GM12874 (cell line): ENCODE measurements at regions not wholly inside any gene's neighbourhood (a gene's known extent, or its start where the extent isn't known, plus 50 kb on each side); places are given as distances from the start of the nearest gene placed in this dataset.

Experiments used
- TF ChIP-seq, protein P1 (sequence below): IDR thresholded peaks from 2 replicates; pipeline ENCODE4 v1.5.1; 2011; ENCODE audit warnings: low read depth, mild to moderate bottlenecking, control low read depth, low read length, moderate library complexity; ENCODE audit not compliant: insufficient read depth

DNA sequence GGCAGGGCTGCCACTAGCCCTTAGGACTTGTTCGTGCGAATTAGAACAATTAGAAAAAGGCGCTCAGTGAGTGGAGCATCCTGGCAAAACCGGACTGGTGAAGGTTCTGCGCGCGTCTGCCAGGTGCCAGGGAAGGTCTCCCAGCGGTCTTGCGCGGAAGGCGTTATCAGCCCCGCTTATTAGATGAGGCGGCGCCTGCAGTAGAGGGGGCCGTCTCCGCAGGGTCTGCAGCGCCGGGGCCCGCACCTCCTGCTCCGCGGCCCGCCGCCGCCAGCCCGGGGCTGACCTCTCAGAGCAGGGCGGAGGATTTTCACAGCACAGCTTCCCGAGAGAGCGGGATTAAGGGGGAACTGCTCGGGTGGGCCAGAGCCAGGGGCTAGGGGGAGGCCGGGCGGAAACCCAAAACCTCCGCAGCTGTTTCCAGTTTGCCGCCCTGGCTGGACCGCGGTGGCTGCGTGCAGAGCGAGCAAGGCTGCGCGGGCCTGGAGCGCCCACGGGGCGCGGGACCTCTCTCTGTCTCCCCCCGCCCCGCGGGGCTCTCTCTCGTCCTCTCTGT is 155.2 kb downstream of the FOXD2 start:
- TF ChIP-seq, protein P1, sequence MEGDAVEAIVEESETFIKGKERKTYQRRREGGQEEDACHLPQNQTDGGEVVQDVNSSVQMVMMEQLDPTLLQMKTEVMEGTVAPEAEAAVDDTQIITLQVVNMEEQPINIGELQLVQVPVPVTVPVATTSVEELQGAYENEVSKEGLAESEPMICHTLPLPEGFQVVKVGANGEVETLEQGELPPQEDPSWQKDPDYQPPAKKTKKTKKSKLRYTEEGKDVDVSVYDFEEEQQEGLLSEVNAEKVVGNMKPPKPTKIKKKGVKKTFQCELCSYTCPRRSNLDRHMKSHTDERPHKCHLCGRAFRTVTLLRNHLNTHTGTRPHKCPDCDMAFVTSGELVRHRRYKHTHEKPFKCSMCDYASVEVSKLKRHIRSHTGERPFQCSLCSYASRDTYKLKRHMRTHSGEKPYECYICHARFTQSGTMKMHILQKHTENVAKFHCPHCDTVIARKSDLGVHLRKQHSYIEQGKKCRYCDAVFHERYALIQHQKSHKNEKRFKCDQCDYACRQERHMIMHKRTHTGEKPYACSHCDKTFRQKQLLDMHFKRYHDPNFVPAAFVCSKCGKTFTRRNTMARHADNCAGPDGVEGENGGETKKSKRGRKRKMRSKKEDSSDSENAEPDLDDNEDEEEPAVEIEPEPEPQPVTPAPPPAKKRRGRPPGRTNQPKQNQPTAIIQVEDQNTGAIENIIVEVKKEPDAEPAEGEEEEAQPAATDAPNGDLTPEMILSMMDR: no peak

DNA sequence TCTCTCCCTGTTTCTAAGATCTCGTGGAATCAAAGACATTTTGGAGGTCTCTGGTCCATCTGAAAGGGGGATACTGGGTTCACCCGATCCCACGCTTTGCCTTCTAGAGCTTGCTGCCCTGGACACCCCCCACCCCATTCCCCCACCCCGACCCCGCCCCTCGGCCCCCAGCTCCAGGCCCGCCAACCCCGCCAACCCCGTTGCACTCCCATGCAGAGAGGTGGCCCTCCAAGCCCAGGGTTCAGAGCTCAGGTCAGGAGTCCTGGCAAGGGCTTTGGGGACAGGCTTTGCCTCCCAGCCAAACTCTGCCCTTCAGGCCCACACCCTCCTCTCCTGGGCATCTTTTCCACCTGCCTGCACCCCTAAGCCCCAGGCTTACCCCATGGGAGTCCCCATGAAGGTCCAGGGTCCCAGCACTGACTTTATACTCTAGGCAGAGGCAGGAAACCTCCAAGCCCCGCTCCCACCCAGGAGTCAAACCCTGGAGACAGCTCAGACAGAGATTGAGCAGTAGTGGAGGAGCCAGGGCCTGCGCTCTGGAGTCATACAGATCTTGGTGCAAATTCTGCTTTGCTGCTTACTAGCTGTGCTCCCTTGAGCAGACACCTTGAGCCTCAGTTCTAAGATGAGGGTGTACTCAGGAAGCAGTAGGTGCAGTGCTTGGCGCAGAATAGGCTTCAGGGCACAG is 155.9 kb downstream of the FOXD2 start:
- TF ChIP-seq, protein P1: no peak

DNA sequence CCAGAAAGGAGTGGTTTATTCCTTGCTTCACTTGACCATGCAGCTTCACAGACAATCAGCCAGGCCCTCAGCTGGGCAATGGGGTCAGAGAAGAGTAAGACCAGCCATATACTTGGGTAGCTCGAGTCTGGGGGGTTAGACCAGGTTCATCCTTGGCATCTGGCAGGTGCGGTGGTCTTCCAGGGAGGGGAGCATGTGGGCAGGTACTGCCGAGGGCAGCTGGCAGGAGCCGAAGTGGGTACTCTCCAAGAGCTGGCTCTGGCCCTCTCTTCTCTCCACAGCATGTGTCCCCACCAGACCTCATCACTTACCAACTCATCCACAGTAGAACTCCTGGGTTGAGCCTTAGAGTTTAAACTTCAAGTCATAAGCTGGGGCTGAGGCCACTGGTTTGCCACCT is 156.8 kb downstream of the FOXD2 start:
- TF ChIP-seq, protein P1: no peak

DNA sequence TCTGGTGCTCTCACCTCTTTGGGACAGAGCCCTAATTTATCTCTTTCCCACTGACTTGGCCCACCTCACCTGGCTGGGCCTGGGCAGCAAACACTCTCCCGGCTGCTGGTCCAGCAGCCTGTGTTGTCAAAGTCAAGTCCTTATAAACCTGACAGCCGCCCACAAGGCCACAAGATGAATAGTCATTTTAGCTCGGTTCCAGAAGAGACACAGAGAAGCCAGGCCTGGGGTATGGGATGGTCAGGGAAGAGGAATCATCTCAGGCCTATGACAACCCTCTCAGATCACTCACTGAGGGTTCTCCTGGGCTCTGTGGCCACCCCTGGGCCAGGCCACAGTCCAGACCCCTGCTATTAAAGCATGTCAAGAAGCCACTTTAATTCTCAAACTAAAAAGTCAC is 158.5 kb downstream of the FOXD2 start:
- TF ChIP-seq, protein P1: no peak

DNA sequence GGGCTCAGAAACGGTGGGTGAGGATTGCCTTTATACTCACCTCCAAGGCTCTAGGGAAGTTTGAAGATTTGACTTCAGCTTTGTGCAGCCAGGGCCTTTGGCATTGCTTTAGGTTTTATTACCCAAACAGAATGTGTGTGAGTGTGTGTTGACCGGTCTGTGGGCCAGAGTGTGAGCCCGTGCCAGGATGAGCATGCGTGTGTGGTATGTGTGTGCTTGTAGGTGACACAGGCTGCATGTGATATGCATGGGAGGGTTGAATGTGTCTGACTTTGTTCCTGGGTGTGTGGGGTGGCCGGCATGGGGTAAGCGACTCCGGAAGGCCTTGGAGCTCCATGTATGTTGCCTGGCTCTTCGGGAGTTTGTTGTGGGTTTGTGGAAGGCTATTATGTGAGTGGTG is 160.5 kb downstream of the FOXD2 start:
- TF ChIP-seq, protein P1: no peak

DNA sequence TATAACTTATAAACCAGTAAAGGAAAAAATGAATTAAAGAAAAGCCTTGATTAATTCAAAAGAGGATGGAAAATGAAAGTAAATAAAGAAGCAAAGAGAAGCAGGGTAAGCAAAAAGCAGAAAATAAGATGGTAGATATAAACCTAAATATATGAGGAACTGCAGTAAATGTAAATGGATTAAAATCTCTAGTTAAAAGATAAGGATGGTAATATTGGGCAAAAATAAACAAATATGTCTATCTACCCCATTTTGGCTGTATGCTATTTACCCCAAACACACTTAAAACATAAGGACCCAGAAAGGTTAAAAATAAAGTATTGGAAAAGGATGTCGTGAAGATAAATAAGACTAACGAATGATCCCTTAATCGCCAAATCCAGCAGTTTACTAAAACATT is 161.9 kb downstream of the FOXD2 start:
- TF ChIP-seq, protein P1: no peak

DNA sequence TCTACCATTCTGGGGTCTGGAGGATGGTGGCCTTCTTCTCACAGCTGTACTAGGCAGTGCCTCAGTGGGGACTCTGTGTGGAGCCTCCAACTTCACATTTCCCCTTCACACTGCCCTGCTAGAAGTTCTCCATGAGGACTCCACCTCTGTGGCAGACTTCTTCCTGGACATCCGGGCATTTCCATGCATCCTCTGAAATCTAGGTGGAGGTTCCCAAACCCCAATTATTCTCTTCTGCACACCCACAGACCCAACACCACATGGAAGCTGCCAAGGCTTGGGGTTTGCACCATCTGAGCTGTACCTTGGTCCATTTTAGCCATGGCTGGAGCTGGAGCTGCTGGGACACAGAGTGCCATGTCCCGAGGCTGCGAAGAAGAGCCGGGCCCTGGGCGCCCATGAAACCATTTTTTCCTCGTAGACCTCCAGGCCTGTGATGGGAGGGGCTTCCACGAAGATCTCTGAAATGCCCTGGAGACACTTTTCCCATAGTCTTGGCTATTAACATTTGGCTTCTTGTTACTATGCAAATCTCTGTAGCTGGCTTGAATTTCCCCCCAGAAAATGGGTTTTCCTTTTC is 170.5 kb downstream of the FOXD2 start:
- TF ChIP-seq, protein P1: no peak
